WI38 (cell line): ENCODE measurements at regions not wholly inside any gene's neighbourhood (a gene's known extent, or its start where the extent isn't known, plus 50 kb on each side); places are given as distances from the start of the nearest gene placed in this dataset.

Experiments used
- H3K4me3 ChIP-seq: 2 replicates; pipeline ENCODE4 v1.5.1; 2011; ENCODE audit warnings: low read depth, mild to moderate bottlenecking, control low read depth, low read length
- CTCF ChIP-seq: IDR thresholded peaks from 2 replicates; pipeline ENCODE4 v1.5.1; 2012; ENCODE audit warnings: low read depth, mild to moderate bottlenecking, control low read depth, low read length

DNA sequence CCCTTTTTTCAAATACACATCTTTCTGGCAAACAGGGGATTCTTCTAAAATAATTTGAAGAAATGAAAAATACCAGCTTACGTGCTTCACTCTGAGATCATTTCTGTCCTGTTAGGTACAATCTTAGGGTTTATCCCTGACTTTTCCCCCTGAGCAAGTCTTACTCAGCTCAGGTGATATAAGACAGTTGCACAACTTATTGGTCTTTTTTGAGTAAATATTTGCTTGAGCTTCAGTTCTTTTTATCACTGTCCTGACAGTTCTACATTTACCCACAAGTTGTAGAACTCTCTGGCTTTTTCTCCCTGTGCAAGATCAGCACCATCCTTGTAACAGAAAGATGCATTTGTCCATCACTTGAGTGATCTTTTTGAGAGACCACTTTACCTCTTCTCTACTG is 84.9 kb downstream of the MID1IP1 start:
- no peak overlapping the region for H3K4me3 ChIP-seq
- TF ChIP-seq CTCF, result no peak

DNA sequence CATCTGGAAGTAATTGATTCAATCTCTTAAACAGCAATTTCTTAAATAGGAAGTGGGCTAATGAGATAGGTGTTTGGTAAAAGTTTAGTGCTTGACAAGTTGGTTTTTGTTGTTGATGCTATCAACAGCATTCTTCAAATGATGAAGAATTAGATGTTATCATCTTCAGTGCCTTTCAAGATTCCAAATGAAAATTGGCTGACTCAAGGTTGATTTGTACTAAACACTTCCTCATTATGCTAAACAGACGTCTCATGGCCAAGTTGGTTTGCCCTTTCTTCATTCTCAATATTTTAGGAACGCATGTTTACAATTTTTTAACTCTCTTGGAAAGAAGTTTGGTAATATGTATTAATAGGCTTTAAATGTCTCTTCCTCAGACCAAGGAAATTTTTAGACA is 86.0 kb downstream of the MID1IP1 start:
- TF ChIP-seq CTCF, result no peak
- no peak overlapping the region for H3K4me3 ChIP-seq

GRCh38 chrX:38890326-38890725 is 89.1 kb downstream of the MID1IP1 start:
- no peak for TF ChIP-seq CTCF
- H3K4me3 ChIP-seq, result no peak overlapping the region

- no peak for TF ChIP-seq CTCF
- H3K4me3 ChIP-seq, result no peak overlapping the region
Measured at GRCh38 chrX:38890963-38891362, 89.7 kb downstream of the MID1IP1 start.

- no peak overlapping the region for H3K4me3 ChIP-seq
- no peak for TF ChIP-seq CTCF
Measured at GRCh38 chrX:38891641-38892413, 90.6 kb downstream of the MID1IP1 start.

GRCh38 chrX:38893441-38893840 is 92.2 kb downstream of the MID1IP1 start:
- TF ChIP-seq CTCF, result no peak
- H3K4me3 ChIP-seq, result no peak overlapping the region

- H3K4me3 ChIP-seq, result no peak overlapping the region
- no peak for TF ChIP-seq CTCF
Measured at GRCh38 chrX:38895775-38896174, 94.5 kb downstream of the MID1IP1 start.
